Activated B cell treated with CpG ODN at 0.5 μM for 24 hours (primary cell): ENCODE measurements at regions not wholly inside any gene's neighbourhood (a gene's known extent, or its start where the extent isn't known, plus 50 kb on each side); places are given as distances from the start of the nearest gene placed in this dataset.

Source experiments
- ATAC-seq: fragments of 200-7000 bp; cut with Tn5 transposase; one replicate; pipeline ENCODE4 v1.10.0; 2021; ENCODE audit warnings: low read depth, mild to moderate bottlenecking, moderate library complexity
- CTCF ChIA-PET: fragments of 350-600 bp; sonication (Branson Sonifier 250); formaldehyde crosslinking; loops from one replicate; lab custom pipeline; 2021; ENCODE audit warnings: antibody characterized with exemption; lab: Charles Lee
- POLR2A ChIA-PET: fragments of 350-600 bp; sonication (Branson Sonifier 250); formaldehyde crosslinking; loops from one replicate; lab custom pipeline; 2021; ENCODE audit warnings: antibody characterized with exemption; lab: Charles Lee
- DNase-seq: peaks from one replicate; pipeline ENCODE4 v3.0.0; 2022
- H3K27ac Mint-ChIP-seq: one replicate; pipeline ENCODE4 v1.8.0; 2020; ENCODE audit warnings: mixed read lengths
- H3K27me3 Mint-ChIP-seq: one replicate; pipeline ENCODE4 v1.8.0; 2021; ENCODE audit warnings: mixed read lengths
- H3K36me3 Mint-ChIP-seq: one replicate; pipeline ENCODE4 v1.8.0; 2021; ENCODE audit warnings: low read depth, mixed read lengths
- H3K4me1 Mint-ChIP-seq: one replicate; pipeline ENCODE4 v1.8.0; 2021; ENCODE audit warnings: mixed read lengths
- H3K4me3 Mint-ChIP-seq: one replicate; pipeline ENCODE4 v1.8.0; 2020; ENCODE audit warnings: mild to moderate bottlenecking, mixed read lengths
- H3K9me3 Mint-ChIP-seq: one replicate; pipeline ENCODE4 v1.8.0; 2020; ENCODE audit warnings: mixed read lengths
- CTCF ChIP-seq: fragments of 200-600 bp; IDR thresholded peaks from one replicate; pipeline ENCODE4 v1.8.0; 2022; ENCODE audit warnings: antibody characterized with exemption, mild to moderate bottlenecking
- intact Hi-C: fragments of 100-400 bp; cut with micrococcal nuclease; formaldehyde crosslinking; loops from one replicate; pipeline ENCODE4 v1.15.1; 2024

DNA sequence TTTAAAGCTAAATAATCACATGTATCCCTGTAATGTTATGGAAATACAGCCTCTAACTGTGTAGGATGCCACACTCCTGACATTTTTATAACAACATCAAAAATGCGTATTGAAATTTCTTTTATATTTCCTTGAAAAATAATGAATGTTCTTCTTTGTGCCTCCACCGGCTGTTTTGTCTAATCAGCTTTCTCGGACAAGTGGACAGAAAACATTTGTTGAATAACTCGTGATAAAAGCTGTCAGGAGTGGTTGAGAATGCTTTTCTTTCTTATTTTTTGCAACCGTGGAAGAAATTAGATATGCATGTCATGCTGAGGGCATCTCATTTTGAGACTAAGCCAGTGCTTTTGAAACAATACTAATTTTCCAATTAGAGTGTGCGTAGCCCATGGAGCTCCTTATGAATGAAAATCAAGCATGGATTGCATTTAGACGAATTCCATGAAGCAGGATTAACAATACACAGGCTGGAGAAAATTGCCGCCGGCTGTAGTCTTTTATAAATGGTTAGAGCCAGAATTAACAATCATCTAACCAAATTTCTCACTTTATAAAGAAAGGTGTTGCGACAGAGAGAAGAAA, 614.5 kb upstream of the LCORL start:
- H3K27me3 Mint-ChIP-seq = no peaks in the 10 kb centered on the region
- POLR2A ChIA-PET = no interaction called here
- DNase-seq (no peak), ATAC-seq (no peak)
- CTCF ChIA-PET = no interaction called here
- no peak for TF ChIP-seq CTCF
- intact Hi-C loops = no loop called here
- no peaks in the 10 kb centered on the region for H3K4me1 Mint-ChIP-seq
- no peak overlapping the region for H3K4me3 Mint-ChIP-seq
- H3K36me3 Mint-ChIP-seq = no peaks in the 10 kb centered on the region
- no peaks in the 10 kb centered on the region for H3K9me3 Mint-ChIP-seq
- H3K27ac Mint-ChIP-seq = no peak overlapping the region

DNA sequence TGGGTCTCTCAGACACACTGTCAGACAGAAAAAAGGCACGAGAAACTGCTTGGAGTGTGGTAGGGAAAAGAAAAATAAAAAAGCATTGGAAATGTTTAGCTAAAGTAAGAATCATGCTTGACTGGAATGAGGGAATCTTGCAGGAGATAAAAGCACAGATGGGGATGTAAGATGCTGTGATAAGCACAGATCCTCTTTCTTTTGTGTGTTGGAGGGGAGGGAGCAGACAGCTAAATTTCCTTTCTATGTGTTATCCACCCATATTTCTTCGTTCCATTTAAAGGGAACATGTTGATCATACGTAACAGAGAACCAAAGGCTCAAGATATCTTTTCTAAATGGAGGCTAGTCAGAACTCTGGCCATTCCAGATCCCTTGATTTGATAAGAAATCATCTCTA, 614.0 kb upstream of the LCORL start:
- ATAC-seq = no peak
- Mint-ChIP-seq H3K27ac (no peak overlapping the region), H3K4me3 (no peak overlapping the region), H3K36me3 (no peaks in the 10 kb centered on the region), H3K9me3 (no peaks in the 10 kb centered on the region), H3K4me1 (no peaks in the 10 kb centered on the region), H3K27me3 (no peaks in the 10 kb centered on the region)
- intact Hi-C loops = no loop called here
- DNase-seq = no peak
- ChIA-PET CTCF (no interaction called here), POLR2A (no interaction called here)
- no peak for TF ChIP-seq CTCF

GRCh38 chr4:18631586-18631985, 610.0 kb upstream of the LCORL start:
- intact Hi-C loops = no loop called here

DNA sequence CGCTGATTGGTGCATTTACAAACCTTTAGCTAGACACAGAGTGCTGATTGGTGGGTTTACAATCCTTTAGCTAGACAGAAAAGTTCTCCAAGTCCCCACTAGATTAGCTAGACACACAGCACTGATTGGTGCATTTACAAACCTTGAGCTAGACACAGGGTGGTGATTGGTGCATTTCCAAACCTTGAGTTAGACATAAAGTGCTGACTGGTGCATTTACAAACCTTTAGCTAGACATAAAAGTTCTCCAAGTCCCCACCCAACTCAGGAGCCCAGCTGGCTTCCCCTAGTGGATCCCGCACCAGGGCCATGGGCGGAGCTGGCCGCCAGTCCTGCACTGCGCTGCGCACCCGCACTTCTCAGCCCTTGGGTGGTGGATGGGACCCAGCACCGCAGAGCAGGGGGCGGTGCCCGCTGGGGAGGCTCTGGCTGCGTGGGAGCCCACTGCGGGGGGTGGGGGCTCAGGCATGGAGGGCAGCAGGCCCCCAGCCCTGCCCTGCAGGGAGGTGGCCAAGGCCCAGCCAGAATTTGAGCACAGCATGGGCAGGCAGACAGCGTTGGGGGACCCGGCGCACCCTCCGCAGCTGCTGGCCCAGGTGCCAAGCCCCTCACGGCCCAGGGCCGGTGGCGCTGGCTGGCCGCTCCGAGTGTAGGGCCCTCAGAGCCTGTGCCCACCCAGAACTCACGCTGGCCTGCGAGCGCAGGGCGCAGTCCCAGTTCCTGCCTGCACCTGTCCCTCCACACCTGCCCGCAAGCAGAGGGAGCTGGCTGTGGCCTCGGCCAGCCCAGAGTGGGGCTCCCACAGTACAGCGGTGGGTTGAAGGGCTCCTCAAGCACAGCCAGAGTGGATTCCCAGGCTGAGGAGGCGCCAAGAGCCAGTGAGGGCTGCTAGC, 608.9 kb upstream of the LCORL start:
- TF ChIP-seq CTCF = no peak

More at GRCh38 chr4:18631586-18631985, 610.0 kb upstream of the LCORL start:
- TF ChIP-seq CTCF = no peak
- Mint-ChIP-seq H3K27ac (no peak overlapping the region), H3K27me3 (no peaks in the 10 kb centered on the region), H3K9me3 (no peaks in the 10 kb centered on the region), H3K36me3 (no peaks in the 10 kb centered on the region), H3K4me3 (no peak overlapping the region), H3K4me1 (no peaks in the 10 kb centered on the region)
- ChIA-PET CTCF (no interaction called here), POLR2A (no interaction called here)
- DNase-seq (no peak), ATAC-seq (no peak)

GRCh38 chr4:18627447-18628005, 606.0 kb upstream of the LCORL start:
- H3K9me3 Mint-ChIP-seq = no peaks in the 10 kb centered on the region
- CTCF ChIA-PET = no interaction called here
- H3K27ac Mint-ChIP-seq = no peak overlapping the region
- no peak for TF ChIP-seq CTCF
- H3K27me3 Mint-ChIP-seq = no peaks in the 10 kb centered on the region
- H3K4me3 Mint-ChIP-seq = no peak overlapping the region
- POLR2A ChIA-PET = no interaction called here
- no peaks in the 10 kb centered on the region for H3K4me1 Mint-ChIP-seq
- no peak for ATAC-seq
- intact Hi-C loops = no loop called here
- no peaks in the 10 kb centered on the region for H3K36me3 Mint-ChIP-seq
- no peak for DNase-seq

More for the DNA sequence above, 608.9 kb upstream of the LCORL start:
- Mint-ChIP-seq H3K9me3 (no peaks in the 10 kb centered on the region), H3K36me3 (no peaks in the 10 kb centered on the region), H3K27me3 (no peaks in the 10 kb centered on the region), H3K4me1 (no peaks in the 10 kb centered on the region), H3K4me3 (no peak overlapping the region), H3K27ac (no peak overlapping the region)
- DNase-seq = no peak
- POLR2A ChIA-PET = no interaction called here
- no peak for ATAC-seq
- intact Hi-C loops = no loop called here
- CTCF ChIA-PET = no interaction called here
